CD14-positive monocyte (primary cell): ENCODE measurements at regions not wholly inside any gene's neighbourhood (a gene's known extent, or its start where the extent isn't known, plus 50 kb on each side); places are given as distances from the start of the nearest gene placed in this dataset.
"Not testable (repeated sequence)": the region's sequence is repeated elsewhere in the genome, so short reads cannot be mapped to it uniquely, and the experiment has no call there.

ENCODE experiments used
- DNase-seq, 3 donors: peaks; one replicate each; pipeline ENCODE4 v3.0.0-alpha.2; 2011 to 2022
- H2AFZ ChIP-seq: 2 replicates; pipeline ENCODE4 v1.6.0; 2012; ENCODE audit warnings: mild to moderate bottlenecking, low read depth, low read length, inconsistent platforms; ENCODE audit not compliant: insufficient read depth, poor library complexity, severe bottlenecking
- H3K27ac ChIP-seq, 2 donors: 1 replicate in 1 of 2; 2 replicates in 1 of 2; pipeline ENCODE4 v1.5.1; 2012 to 2013; ENCODE audit warnings: low read length in 2 of 2, control low read depth in 1 of 2, inconsistent platforms in 1 of 2, low read depth in 1 of 2, mild to moderate bottlenecking in 1 of 2
- H3K27me3 ChIP-seq, 2 donors: one replicate each; pipeline versions ENCODE4 v1.6.0 to v1.6.1; 2011 to 2013; ENCODE audit warnings: low read length in 2 of 2; ENCODE audit not compliant: control insufficient read depth in 2 of 2, insufficient read depth in 2 of 2
- H3K36me3 ChIP-seq, 2 donors: replicated peaks in 1 of 2; 1 replicate in 1 of 2; 2 replicates in 1 of 2; pipeline versions ENCODE4 v1.5.1 to v1.6.1; 2012 to 2013; ENCODE audit warnings: low read length in 2 of 2, control low read depth in 1 of 2, inconsistent platforms in 1 of 2, mild to moderate bottlenecking in 1 of 2; ENCODE audit not compliant: insufficient read depth in 2 of 2, control insufficient read depth in 1 of 2
- H3K4me1 ChIP-seq, 2 donors: 1 replicate in 1 of 2; 2 replicates in 1 of 2; pipeline versions ENCODE4 v1.5.1 to v1.6.1; 2012 to 2013; ENCODE audit warnings: low read length in 2 of 2, control low read depth in 1 of 2, inconsistent platforms in 1 of 2, mild to moderate bottlenecking in 1 of 2, moderate library complexity in 1 of 2; ENCODE audit not compliant: insufficient read depth in 2 of 2, control insufficient read depth in 1 of 2
- H3K4me2 ChIP-seq: replicated peaks from 2 replicates; pipeline ENCODE3; 2012; ENCODE audit warnings: low read length, moderate library complexity, mild to moderate bottlenecking; ENCODE audit not compliant: poor library complexity, severe bottlenecking; ENCODE audit errors: extremely low read depth
- H3K4me3 ChIP-seq, 3 experiments: fragments of 200-600 bp in 1 of 3; sonication (generic) in 1 of 3; replicated peaks in 1 of 3; 1 replicate in 2 of 3; 2 replicates in 1 of 3; pipeline ENCODE4 v1.5.1; 2011 to 2013; ENCODE audit warnings: low read length in 3 of 3, mild to moderate bottlenecking in 3 of 3, control low read depth in 2 of 3, low read depth in 2 of 3, inconsistent platforms in 1 of 3, moderate library complexity in 1 of 3
- H3K79me2 ChIP-seq: 2 replicates; pipeline ENCODE4 v1.6.0; 2012; ENCODE audit warnings: mild to moderate bottlenecking, control low read depth, inconsistent platforms, low read length, moderate library complexity; ENCODE audit not compliant: insufficient read depth
- H3K9ac ChIP-seq: 2 replicates; pipeline ENCODE4 v1.6.0; 2017; ENCODE audit warnings: low read length, mild to moderate bottlenecking; ENCODE audit not compliant: insufficient read depth, poor library complexity, severe bottlenecking
- H3K9me3 ChIP-seq, 2 donors: replicated peaks in 1 of 2; 1 replicate in 1 of 2; 2 replicates in 1 of 2; pipeline versions ENCODE4 v1.5.1 to v1.6.1; 2012 to 2013; ENCODE audit warnings: low read length in 2 of 2, control low read depth in 1 of 2; ENCODE audit not compliant: control insufficient read depth in 1 of 2, insufficient read depth in 1 of 2
- H4K20me1 ChIP-seq: 2 replicates; pipeline ENCODE4 v1.6.0; 2012; ENCODE audit warnings: mild to moderate bottlenecking, low read length, control low read depth, moderate library complexity; ENCODE audit not compliant: insufficient read depth
- H3K27ac Mint-ChIP-seq, 7 donors: one replicate each; pipeline ENCODE4 v1.8.0; 2020; ENCODE audit warnings: mild to moderate bottlenecking in 7 of 7, mixed read lengths in 7 of 7, moderate library complexity in 6 of 7, inconsistent platforms in 2 of 7
- H3K27me3 Mint-ChIP-seq, 3 donors: one replicate each; pipeline ENCODE4 v1.8.0; 2021 to 2022; ENCODE audit warnings: low read depth in 3 of 3, mild to moderate bottlenecking in 3 of 3, mixed read lengths in 3 of 3, moderate library complexity in 3 of 3, inconsistent platforms in 1 of 3
- H3K36me3 Mint-ChIP-seq, 2 donors: one replicate each; pipeline ENCODE4 v1.8.0; 2020; ENCODE audit warnings: mixed read lengths in 2 of 2, inconsistent platforms in 1 of 2, mild to moderate bottlenecking in 1 of 2
- H3K4me1 Mint-ChIP-seq: one replicate; pipeline ENCODE4 v1.8.0; 2020; ENCODE audit warnings: mild to moderate bottlenecking, mixed read lengths
- H3K4me3 Mint-ChIP-seq, 2 donors: one replicate each; pipeline ENCODE4 v1.8.0; 2020; ENCODE audit warnings: mild to moderate bottlenecking in 2 of 2, mixed read lengths in 2 of 2, moderate library complexity in 1 of 2
- H3K9me3 Mint-ChIP-seq, 7 donors: one replicate each; pipeline ENCODE4 v1.8.0; 2020 to 2022; ENCODE audit warnings: mixed read lengths in 7 of 7, mild to moderate bottlenecking in 6 of 7, moderate library complexity in 6 of 7, inconsistent platforms in 2 of 7
- CTCF ChIP-seq: fragments of 200-600 bp; IDR thresholded peaks from one replicate; pipeline ENCODE4 v1.8.0; 2022; ENCODE audit warnings: antibody characterized with exemption, mild to moderate bottlenecking
- WGBS: methylation state at CpG from one replicate; pipeline ENCODE4 v1.1.5; 2013; ENCODE audit warnings: missing lambda C conversion rate; ENCODE audit not compliant: insufficient coverage; 5-methylcytosine and 5-hydroxymethylcytosine counted together
- intact Hi-C, 2 donors: fragments of 100-400 bp; cut with micrococcal nuclease; formaldehyde crosslinking; loops; one replicate each; pipeline versions ENCODE4 v1.15.0 to v1.15.1; 2023

- Mint-ChIP-seq H3K27me3 (peaks cover 0 to 3% (median 0%) of the 10 kb centered on the region in 3 donors), H3K36me3 (no peaks in the 10 kb centered on the region), H3K9me3 (peaks cover 0 to 8% (median 3%) of the 10 kb centered on the region in 7 donors), H3K27ac (no peak overlapping the region), H3K4me3 (no peak overlapping the region), H3K4me1 (no peaks in the 10 kb centered on the region)
- H2AFZ ChIP-seq, result no peak overlapping the region
- H4K20me1 ChIP-seq, result no peaks in the 10 kb centered on the region
- H3K9ac ChIP-seq, result no peak overlapping the region
- no peak for TF ChIP-seq CTCF
- no peaks in the 10 kb centered on the region for H3K9me3 ChIP-seq
- no peak for DNase-seq
- intact Hi-C loops, result no loop called here
- no peaks in the 10 kb centered on the region for H3K27me3 ChIP-seq
- H3K27ac ChIP-seq, result no peak overlapping the region
- H3K4me1 ChIP-seq, result no peaks in the 10 kb centered on the region
- no peaks in the 10 kb centered on the region for H3K36me3 ChIP-seq
- H3K79me2 ChIP-seq, result no peaks in the 10 kb centered on the region
- H3K4me2 ChIP-seq, result no peak overlapping the region
- no peak overlapping the region for H3K4me3 ChIP-seq
Observed at GRCh38 chr17:71029246-71029645, 859.9 kb downstream of the KCNJ2 start.

DNA sequence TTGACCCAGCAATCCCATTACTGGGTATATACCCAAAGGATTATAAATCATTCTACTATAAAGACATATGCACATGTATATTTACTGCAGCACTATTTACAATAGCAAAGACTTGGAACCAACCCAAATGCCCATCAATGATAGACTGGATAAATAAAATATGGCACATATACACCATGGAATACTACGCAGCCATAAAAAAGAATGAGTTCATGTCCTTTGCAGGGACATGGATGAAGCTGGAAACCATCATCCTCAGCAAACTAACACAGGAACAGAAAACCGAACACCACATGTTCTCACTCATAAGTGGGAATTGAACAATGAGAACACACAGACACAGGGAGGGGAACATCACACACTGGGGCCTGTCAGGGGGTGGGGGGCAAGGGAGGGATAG is 862.0 kb downstream of the KCNJ2 start:
- H3K79me2 ChIP-seq, intact Hi-C loops, H3K27ac Mint-ChIP-seq: not testable (repeated sequence)

More for the DNA sequence above, 862.0 kb downstream of the KCNJ2 start:
- not testable (repeated sequence) for H2AFZ ChIP-seq, H3K27me3 ChIP-seq, DNase-seq, H3K4me2 ChIP-seq, H3K9me3 Mint-ChIP-seq, H3K27me3 Mint-ChIP-seq, H3K4me1 ChIP-seq, H3K9ac ChIP-seq, H3K4me3 Mint-ChIP-seq, H3K27ac ChIP-seq, H3K4me3 ChIP-seq, H3K36me3 Mint-ChIP-seq, H3K4me1 Mint-ChIP-seq, H3K9me3 ChIP-seq, H3K36me3 ChIP-seq, H4K20me1 ChIP-seq
- WGBS, result no CpG with 5 or more reads among the region's 2 CpGs
